HG03571 (cell line): ENCODE measurements at regions not wholly inside any gene's neighbourhood (a gene's known extent, or its start where the extent isn't known, plus 50 kb on each side); places are given as distances from the start of the nearest gene placed in this dataset.

Source experiments
- ATAC-seq: cut with Tn5 transposase; IDR thresholded peaks from one replicate; pipeline ENCODE4 v1.9.1; 2021; ENCODE audit not compliant: unreplicated experiment

GRCh38 chr2:53452400-53452799 is 315.2 kb upstream of the CHAC2 start:
- ATAC-seq, result no peak

GRCh38 chr2:53450923-53451322 is 316.7 kb upstream of the CHAC2 start:
- no peak for ATAC-seq

GRCh38 chr2:53448591-53448990 is 319.0 kb upstream of the CHAC2 start:
- ATAC-seq, result no peak

GRCh38 chr2:53448086-53448485 is 319.5 kb upstream of the CHAC2 start:
- no peak for ATAC-seq

- ATAC-seq, result no peak
These were observed 322.1 kb upstream of the CHAC2 start for GRCh38 chr2:53445383-53446070.

GRCh38 chr2:53442783-53443182 is 324.8 kb upstream of the CHAC2 start:
- ATAC-seq, result no peak

- no peak for ATAC-seq
These were observed 325.5 kb upstream of the CHAC2 start for GRCh38 chr2:53442093-53442492.

GRCh38 chr2:53438692-53439091 is 328.9 kb upstream of the CHAC2 start:
- no peak for ATAC-seq

- ATAC-seq, result no peak
These were observed 329.5 kb upstream of the CHAC2 start for GRCh38 chr2:53438100-53438499.

GRCh38 chr2:53437371-53437770 is 330.2 kb upstream of the CHAC2 start:
- ATAC-seq, result no peak

GRCh38 chr2:53436882-53437281 is 330.7 kb upstream of the CHAC2 start:
- no peak for ATAC-seq

- no peak for ATAC-seq
These were observed 332.0 kb upstream of the CHAC2 start for GRCh38 chr2:53435610-53436009.

GRCh38 chr2:53434466-53434865 is 333.1 kb upstream of the CHAC2 start:
- no peak for ATAC-seq

GRCh38 chr2:53432936-53433335 is 334.7 kb upstream of the CHAC2 start:
- ATAC-seq, result no peak

GRCh38 chr2:53429901-53430300 is 337.7 kb upstream of the CHAC2 start:
- ATAC-seq, result no peak

- no peak for ATAC-seq
These were observed 342.7 kb upstream of the CHAC2 start for GRCh38 chr2:53424902-53425301.

GRCh38 chr2:53423465-53423864 is 344.1 kb upstream of the CHAC2 start:
- ATAC-seq, result no peak

- peak; percentile 68 for ATAC-seq
These were observed 344.6 kb upstream of the CHAC2 start for GRCh38 chr2:53422979-53423378.

- no peak for ATAC-seq
These were observed 350.2 kb upstream of the CHAC2 start for GRCh38 chr2:53417385-53417784.

- no peak for ATAC-seq
These were observed 360.1 kb upstream of the CHAC2 start for GRCh38 chr2:53407363-53408080.

GRCh38 chr2:53403792-53404413 is 363.7 kb upstream of the CHAC2 start:
- no peak for ATAC-seq

GRCh38 chr2:53397085-53397484 is 370.5 kb upstream of the CHAC2 start:
- no peak for ATAC-seq
